ENCODE measurements at regions not wholly inside any gene's neighbourhood (a gene's known extent, or its start where the extent isn't known, plus 50 kb on each side); places are given as distances from the start of the nearest gene placed in this dataset.

- no peak overlapping the region for H3K9ac ChIP-seq (ENCODE audit: insufficient read depth, low read length, poor library complexity, severe bottlenecking)
- Mint-ChIP-seq H3K4me1 (peaks cover 6% of the 10 kb centered on the region), H3K36me3 (no peaks in the 10 kb centered on the region), H3K27me3 (ENCODE audit: low read depth in 3 of 3) (peaks cover 0 to 4% (median 3%) of the 10 kb centered on the region in 3 donors), H3K9me3 (peaks cover 1 to 27% (median 9%) of the 10 kb centered on the region in 7 donors), H3K27ac (no peak overlapping the region), H3K4me3 (no peak overlapping the region)
- DNase-seq, result no peak
- intact Hi-C loops (cut with micrococcal nuclease), result no loop called here
- no peaks in the 10 kb centered on the region for H3K79me2 ChIP-seq (ENCODE audit: insufficient read depth, low read length)
- H3K4me1 ChIP-seq (ENCODE audit: control insufficient read depth in 1 of 2, insufficient read depth in 2 of 2, low read length in 2 of 2), result no peaks in the 10 kb centered on the region
- no peak overlapping the region for H3K4me2 ChIP-seq (replicated peaks; ENCODE audit: extremely low read depth, low read length, poor library complexity, severe bottlenecking)
- H3K9me3 ChIP-seq (replicated peaks in 1 of 2; ENCODE audit: control insufficient read depth in 1 of 2, insufficient read depth in 1 of 2, low read length in 2 of 2), result peaks cover 0 to 5% of the 10 kb centered on the region in 2 donors
- 98% methylated on average over 8 of the region's 8 CpGs for WGBS (ENCODE audit: insufficient coverage)
- no peaks in the 10 kb centered on the region for H3K27me3 ChIP-seq (ENCODE audit: control insufficient read depth in 2 of 2, insufficient read depth in 2 of 2, low read length in 2 of 2)
- no peaks in the 10 kb centered on the region for H3K36me3 ChIP-seq (replicated peaks in 1 of 2; ENCODE audit: control insufficient read depth in 1 of 2, insufficient read depth in 2 of 2, low read length in 2 of 2)
- H4K20me1 ChIP-seq (ENCODE audit: insufficient read depth, low read length), result no peaks in the 10 kb centered on the region
- H2AFZ ChIP-seq (ENCODE audit: insufficient read depth, low read depth, low read length, poor library complexity, severe bottlenecking), result no peak overlapping the region
- no peak overlapping the region for H3K4me3 ChIP-seq (replicated peaks in 1 of 3; ENCODE audit: low read depth in 2 of 3, low read length in 3 of 3)
- no peak for TF ChIP-seq CTCF (IDR thresholded peaks at IDR 0.05)
- H3K27ac ChIP-seq (ENCODE audit: low read depth in 1 of 2, low read length in 2 of 2), result no peak overlapping the region
Observed at GRCh38 chr4:106522839-106523238, 154.3 kb upstream of the GIMD1 start.

- Histone ChIP-seq H3K4me2 (replicated peaks; ENCODE audit: extremely low read depth, low read length, poor library complexity, severe bottlenecking) (no peak overlapping the region), H3K4me3 (replicated peaks in 1 of 3; ENCODE audit: low read depth in 2 of 3, low read length in 3 of 3) (no peak overlapping the region), H2AFZ (ENCODE audit: insufficient read depth, low read depth, low read length, poor library complexity, severe bottlenecking) (no peak overlapping the region), H4K20me1 (ENCODE audit: insufficient read depth, low read length) (no peaks in the 10 kb centered on the region), H3K36me3 (replicated peaks in 1 of 2; ENCODE audit: control insufficient read depth in 1 of 2, insufficient read depth in 2 of 2, low read length in 2 of 2) (no peaks in the 10 kb centered on the region), H3K4me1 (ENCODE audit: control insufficient read depth in 1 of 2, insufficient read depth in 2 of 2, low read length in 2 of 2) (no peaks in the 10 kb centered on the region), H3K9me3 (replicated peaks in 1 of 2; ENCODE audit: control insufficient read depth in 1 of 2, insufficient read depth in 1 of 2, low read length in 2 of 2) (no peaks in the 10 kb centered on the region), H3K9ac (ENCODE audit: insufficient read depth, low read length, poor library complexity, severe bottlenecking) (no peak overlapping the region), H3K27ac (ENCODE audit: low read depth in 1 of 2, low read length in 2 of 2) (no peak overlapping the region), H3K27me3 (ENCODE audit: control insufficient read depth in 2 of 2, insufficient read depth in 2 of 2, low read length in 2 of 2) (no peaks in the 10 kb centered on the region), H3K79me2 (ENCODE audit: insufficient read depth, low read length) (no peaks in the 10 kb centered on the region)
- Mint-ChIP-seq H3K36me3 (no peaks in the 10 kb centered on the region), H3K9me3 (peaks cover 0 to 1% (median 0%) of the 10 kb centered on the region in 7 donors), H3K4me3 (no peak overlapping the region), H3K27ac (no peak overlapping the region), H3K4me1 (no peaks in the 10 kb centered on the region), H3K27me3 (ENCODE audit: low read depth in 3 of 3) (peaks cover 0 to 6% (median 0%) of the 10 kb centered on the region in 3 donors)
- WGBS (ENCODE audit: insufficient coverage), result no CpG with 5 or more reads among the region's 2 CpGs
- intact Hi-C loops (cut with micrococcal nuclease), result no loop called here
- TF ChIP-seq CTCF (IDR thresholded peaks at IDR 0.05), result no peak
- DNase-seq, result no peak
Observed at GRCh38 chr4:106512706-106513105, 144.1 kb upstream of the GIMD1 start.
